IPS-18a (cell line): ENCODE measurements at regions not wholly inside any gene's neighbourhood (a gene's known extent, or its start where the extent isn't known, plus 50 kb on each side); places are given as distances from the start of the nearest gene placed in this dataset.

Source experiments
- H3K27ac ChIP-seq: one replicate; pipeline ENCODE4 v1.5.1; 2013; ENCODE audit warnings: low read length
- H3K27me3 ChIP-seq: one replicate; pipeline ENCODE4 v1.6.1; 2013; ENCODE audit warnings: mild to moderate bottlenecking, low read length; ENCODE audit not compliant: control insufficient read depth, insufficient read depth
- H3K36me3 ChIP-seq: one replicate; pipeline ENCODE4 v1.6.1; 2013; ENCODE audit warnings: low read depth, low read length; ENCODE audit not compliant: control insufficient read depth
- H3K4me1 ChIP-seq: one replicate; pipeline ENCODE4 v1.6.1; 2013; ENCODE audit warnings: low read depth, low read length; ENCODE audit not compliant: control insufficient read depth
- H3K4me3 ChIP-seq: one replicate; pipeline ENCODE4 v1.5.1; 2013; ENCODE audit warnings: low read length
- H3K9ac ChIP-seq: one replicate; pipeline ENCODE4 v1.6.1; 2013; ENCODE audit warnings: mild to moderate bottlenecking, low read length, moderate library complexity
- H3K9me3 ChIP-seq: one replicate; pipeline ENCODE4 v1.6.1; 2013; ENCODE audit warnings: low read depth, low read length; ENCODE audit not compliant: control insufficient read depth

DNA sequence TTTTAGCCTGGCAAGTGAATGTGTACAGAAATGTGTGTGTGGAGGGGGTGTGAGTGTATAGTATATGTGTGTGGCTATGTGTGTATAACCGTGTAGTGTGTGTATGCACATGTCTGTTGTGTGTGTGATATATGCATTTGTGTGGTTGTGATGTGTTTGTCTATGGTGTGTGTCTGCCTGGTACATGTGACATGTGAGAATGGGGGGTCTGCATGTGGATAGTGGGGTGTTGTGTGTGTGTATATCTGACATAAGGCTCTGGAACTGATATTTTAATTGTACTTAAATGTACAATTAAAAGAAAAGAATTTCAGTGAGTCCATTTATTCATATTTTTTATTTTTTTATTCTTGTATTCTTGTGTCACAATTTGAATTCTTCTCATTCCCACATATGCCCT lies 57.2 kb upstream of the CNR1 start:
- Histone ChIP-seq H3K4me1 (no peaks in the 10 kb centered on the region), H3K9me3 (no peaks in the 10 kb centered on the region), H3K27ac (no peak overlapping the region), H3K27me3 (no peaks in the 10 kb centered on the region), H3K9ac (no peak overlapping the region), H3K4me3 (no peak overlapping the region), H3K36me3 (no peaks in the 10 kb centered on the region)

- Histone ChIP-seq H3K4me3 (no peak overlapping the region), H3K27ac (no peak overlapping the region), H3K27me3 (no peaks in the 10 kb centered on the region), H3K9ac (no peak overlapping the region), H3K9me3 (no peaks in the 10 kb centered on the region), H3K36me3 (no peaks in the 10 kb centered on the region), H3K4me1 (peaks cover 8% of the 10 kb centered on the region)
Observed at GRCh38 chr6:88220493-88220892, 54.3 kb upstream of the CNR1 start.

DNA sequence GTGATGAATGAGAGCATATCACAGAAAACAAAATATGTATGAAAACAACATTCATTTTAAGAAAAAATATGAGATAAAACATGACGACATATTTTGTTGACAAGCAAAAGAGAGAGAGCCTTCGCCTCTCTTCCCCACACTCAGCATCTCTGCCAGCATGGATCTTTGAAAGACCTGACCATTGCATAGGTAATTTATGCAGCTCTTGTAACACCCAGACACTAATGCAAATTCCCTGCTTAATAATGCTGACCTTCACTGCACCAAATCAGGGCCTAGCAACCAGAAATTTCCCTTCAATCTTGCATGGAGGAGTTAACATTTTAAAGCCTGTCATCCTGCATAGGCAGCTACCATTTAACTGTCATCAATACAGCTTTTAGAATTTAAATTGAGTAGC lies 50.0 kb upstream of the CNR1 start:
- no peak overlapping the region for H3K27ac ChIP-seq

More for the DNA sequence above, 50.0 kb upstream of the CNR1 start:
- Histone ChIP-seq H3K4me3 (no peak overlapping the region), H3K36me3 (no peaks in the 10 kb centered on the region), H3K9ac (no peak overlapping the region), H3K4me1 (peaks cover 15% of the 10 kb centered on the region), H3K27me3 (no peaks in the 10 kb centered on the region), H3K9me3 (no peaks in the 10 kb centered on the region)
